HL-60 (cell line): ENCODE measurements at regions not wholly inside any gene's neighbourhood (a gene's known extent, or its start where the extent isn't known, plus 50 kb on each side); places are given as distances from the start of the nearest gene placed in this dataset.

Source experiments
- CTCF ChIP-seq: IDR thresholded peaks from one replicate; pipeline ENCODE4 v1.5.1; 2011; ENCODE audit warnings: low read length, control low read depth, inconsistent platforms; ENCODE audit not compliant: insufficient read depth
- GABPA ChIP-seq: IDR thresholded peaks from 2 replicates; pipeline ENCODE4 v1.6.1; 2012; ENCODE audit warnings: low read depth
- POLR2AphosphoS5 ChIP-seq: IDR thresholded peaks from 2 replicates; pipeline ENCODE4 v1.6.1; 2012; ENCODE audit warnings: low read depth
- REST ChIP-seq: IDR thresholded peaks from 2 replicates; pipeline ENCODE4 v1.6.1; 2012; ENCODE audit warnings: low read depth; ENCODE audit not compliant: insufficient replicate concordance
- SPI1 ChIP-seq: IDR thresholded peaks from 2 replicates; pipeline ENCODE4 v1.6.1; 2012; ENCODE audit warnings: low read depth, mild to moderate bottlenecking, borderline replicate concordance

GRCh38 chr13:23956106-23956505 lies 58.8 kb upstream of the C1QTNF9B start:
- TF ChIP-seq CTCF (no peak), POLR2AphosphoS5 (no peak), SPI1 (no peak), GABPA (no peak), REST (no peak)
